Anterior cingulate cortex (tissue), 58 donors: ENCODE measurements at regions not wholly inside any gene's neighbourhood (a gene's known extent, or its start where the extent isn't known, plus 50 kb on each side); places are given as distances from the start of the nearest gene placed in this dataset.
A peak's percentile ranks its signal among the peaks of the same experiment; 100 is the strongest.

ENCODE experiments used
- DNase-seq, 58 donors: peaks; one replicate each; lab custom pipeline; 2025; lab: John Stamatoyannopoulos, UW

DNA sequence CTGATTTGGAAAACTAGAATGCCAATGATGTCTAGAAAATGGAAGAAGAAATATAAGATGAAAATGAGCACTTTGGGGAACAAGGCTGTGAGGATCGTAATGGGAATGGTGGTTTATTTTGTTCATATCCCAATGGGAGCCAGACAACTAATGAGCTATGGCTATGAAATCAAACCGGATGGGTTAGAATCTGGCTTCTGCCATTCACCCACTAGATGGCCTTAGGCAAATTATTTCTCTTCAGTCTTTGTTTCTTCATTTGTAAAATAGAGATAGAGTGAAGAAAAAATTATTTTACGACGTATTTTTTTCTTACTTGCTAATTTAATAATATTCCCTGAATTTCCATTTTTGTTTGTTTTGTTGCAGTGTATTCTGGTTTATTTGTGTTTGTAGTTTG is 572.1 kb upstream of the IGFBP3 start:
- DNase-seq: no peak

DNA sequence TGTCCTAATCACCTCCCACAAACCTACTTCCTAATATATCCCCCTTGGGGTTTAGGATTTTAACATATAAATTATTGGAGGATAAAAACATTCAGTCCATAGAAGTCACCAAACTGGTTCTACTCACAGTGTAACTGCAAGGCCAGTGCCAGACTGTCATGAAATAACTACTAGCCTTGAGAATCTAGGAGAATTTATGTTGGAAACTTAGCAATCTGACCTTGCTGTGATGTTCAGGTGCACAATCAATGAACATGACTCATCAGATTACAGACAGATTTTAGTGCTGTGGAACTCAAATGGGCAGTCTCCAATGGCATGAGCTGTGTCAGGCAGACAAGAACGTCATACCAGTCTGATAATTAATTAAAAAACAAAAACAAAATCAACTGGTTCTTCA is 571.4 kb upstream of the IGFBP3 start:
- DNase-seq: no peak

DNA sequence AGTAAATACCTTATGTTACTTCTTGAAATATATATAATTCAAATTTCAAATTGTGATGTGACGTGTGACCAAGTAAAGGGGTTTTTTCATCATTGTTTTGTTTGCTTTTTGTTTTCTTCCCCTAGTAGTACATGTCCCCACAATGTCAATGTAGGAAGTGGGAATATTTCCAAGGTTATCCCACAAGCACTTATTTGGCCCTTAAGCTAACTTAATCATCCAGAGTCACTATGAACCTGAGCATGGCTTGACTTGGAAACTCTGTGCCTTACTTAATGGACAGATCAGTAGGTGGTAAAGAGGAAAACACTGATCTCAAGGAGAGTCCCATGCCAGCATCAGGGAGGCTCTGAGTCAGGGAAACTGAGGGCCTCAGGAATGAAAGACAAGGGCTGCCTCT is 569.3 kb upstream of the IGFBP3 start:
- no peak for DNase-seq

DNA sequence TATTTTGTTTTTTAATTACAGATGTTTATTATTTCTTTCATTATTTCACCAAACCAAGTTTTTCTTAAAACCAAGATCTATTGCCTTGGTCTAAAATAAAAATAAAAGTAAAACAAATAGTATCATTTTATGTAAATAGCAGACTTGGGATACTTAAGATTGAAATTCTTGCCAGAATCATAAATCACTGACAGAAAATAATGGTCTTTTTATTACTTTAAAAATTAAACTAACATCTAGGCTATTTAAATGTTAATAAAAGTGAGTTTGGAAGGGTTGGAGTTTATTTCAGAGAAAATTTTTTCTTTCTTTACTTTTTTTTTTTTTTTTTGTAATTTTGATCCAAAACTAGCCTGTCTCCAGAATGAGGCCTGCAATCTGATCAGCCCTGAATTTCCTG is 568.0 kb upstream of the IGFBP3 start:
- DNase-seq: no peak

DNA sequence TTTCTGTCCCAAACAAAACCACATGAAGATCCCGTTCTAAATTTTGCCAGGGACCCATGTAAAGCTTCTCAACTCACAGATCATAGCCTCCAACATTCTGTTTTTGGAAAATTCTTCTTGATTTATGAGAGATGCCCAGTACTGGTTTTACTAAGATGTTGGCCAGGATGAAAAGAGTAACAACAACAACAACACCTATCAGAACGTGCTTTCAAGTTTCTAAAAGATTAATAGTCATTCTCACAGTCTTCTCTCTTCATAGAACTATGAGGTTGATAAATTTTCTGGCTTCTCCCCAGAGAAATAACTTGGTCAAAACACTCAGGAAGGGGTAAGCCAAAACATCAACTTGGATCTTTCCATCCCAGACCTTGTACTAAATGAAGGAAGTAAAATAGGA is 567.5 kb upstream of the IGFBP3 start:
- no peak for DNase-seq

DNA sequence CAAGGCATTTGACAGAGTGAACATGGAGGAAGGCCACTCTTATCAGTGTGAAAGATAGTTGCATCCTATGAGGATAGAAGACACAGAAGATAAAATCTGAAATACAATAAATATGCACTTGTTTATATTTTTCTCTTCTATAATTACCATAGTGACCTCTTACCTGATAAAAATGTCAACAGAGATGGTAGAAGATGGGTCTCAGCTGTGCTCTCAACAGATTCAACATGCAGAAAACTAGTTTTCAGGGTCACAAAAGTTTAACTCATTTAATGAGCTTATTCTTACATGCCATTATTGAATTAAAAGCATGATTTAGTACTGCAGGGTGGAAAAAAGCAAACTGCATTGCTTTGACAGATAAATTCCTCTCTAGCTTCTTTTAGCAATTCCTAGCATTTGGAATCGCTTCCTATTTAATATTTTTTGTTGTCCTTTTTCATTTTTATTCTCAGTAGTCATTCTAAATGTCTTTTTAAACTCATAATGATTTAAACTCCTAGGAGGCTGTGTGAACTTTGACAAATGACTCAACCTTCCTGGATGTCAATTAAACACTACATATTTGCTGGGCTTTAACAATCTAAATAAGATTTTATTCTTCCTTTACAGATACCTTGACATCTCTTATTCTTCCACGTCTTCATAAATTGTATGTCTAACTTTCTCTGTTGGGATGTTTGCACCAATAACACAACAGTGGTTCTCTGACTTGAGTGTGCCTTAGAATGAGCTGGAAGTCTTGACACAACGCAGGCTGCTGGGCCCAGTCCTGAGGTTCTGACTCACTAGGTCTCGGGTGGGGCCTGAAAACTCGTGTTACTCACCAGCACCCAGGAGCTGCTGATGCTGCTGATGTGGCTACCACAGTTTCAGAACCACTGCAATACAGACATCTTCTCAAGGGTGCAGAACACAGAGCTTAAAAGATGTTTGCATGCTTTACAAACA is 565.5 kb upstream of the IGFBP3 start:
- no peak for DNase-seq

DNA sequence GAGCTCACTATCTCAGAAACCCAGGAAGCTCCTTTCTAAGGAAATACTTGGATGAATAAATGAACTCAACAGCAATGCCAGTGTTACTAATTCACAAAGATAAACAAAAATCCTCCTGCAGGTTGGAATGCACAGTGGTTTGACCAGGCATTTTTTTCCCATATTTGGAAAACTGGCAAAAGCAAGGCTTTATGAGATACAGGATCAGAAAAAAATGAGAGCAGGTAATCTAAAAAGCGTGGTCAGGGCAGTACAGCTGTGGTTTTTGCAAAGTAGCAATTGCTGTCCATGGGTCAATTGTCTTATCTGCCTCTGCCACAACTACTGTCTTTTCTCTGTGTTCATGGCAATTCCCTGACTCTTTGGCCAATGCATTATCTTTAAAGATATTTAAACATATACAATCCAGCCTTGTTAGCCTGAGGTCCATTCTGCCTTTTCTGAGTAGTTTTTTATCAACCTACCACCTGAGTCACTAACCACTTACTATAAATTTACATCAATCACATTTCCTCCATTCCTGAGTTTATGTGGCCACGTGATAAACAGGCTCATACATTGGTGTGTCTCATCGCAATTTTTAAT is 564.5 kb upstream of the IGFBP3 start:
- DNase-seq: no peak

DNA sequence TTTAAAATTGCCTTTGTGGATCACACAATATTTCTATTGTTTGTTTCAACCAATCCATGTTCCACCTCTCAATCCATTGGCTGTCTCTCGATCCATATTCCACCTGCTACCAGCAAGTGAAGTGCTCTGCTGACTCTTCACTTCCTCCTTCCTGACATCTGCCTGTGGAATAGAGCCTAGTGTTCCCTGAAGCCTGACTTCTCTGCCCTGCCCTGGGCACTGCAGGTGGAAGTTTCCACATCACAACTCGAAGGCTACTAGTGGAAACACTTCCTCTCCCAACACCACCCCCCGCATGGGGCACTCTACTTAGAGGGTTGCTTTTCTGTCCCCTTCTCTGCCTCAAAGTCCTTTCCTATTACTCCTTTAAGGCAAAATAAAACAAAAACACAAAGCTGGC is 563.8 kb upstream of the IGFBP3 start:
- no peak for DNase-seq

DNA sequence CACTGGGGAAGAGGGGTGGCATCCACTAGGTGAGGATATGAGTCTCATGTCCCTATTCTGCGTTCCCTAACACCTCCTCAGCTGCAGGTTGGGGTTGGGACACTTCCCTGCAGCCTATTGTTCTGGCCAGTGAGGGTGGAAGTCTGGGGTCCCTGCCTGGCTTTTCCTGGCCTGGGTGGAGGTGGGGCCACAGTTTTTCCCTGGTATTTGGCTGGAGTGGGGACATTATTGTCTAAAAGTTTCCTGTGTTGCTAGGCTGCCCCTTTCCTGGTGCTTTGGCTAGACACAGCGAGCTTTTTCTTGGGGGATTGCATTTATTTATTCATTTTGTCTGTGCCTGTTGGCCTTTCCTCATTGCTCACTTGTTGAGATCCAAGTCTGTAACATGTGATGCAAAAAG is 559.5 kb upstream of the IGFBP3 start:
- DNase-seq: no peak

DNA sequence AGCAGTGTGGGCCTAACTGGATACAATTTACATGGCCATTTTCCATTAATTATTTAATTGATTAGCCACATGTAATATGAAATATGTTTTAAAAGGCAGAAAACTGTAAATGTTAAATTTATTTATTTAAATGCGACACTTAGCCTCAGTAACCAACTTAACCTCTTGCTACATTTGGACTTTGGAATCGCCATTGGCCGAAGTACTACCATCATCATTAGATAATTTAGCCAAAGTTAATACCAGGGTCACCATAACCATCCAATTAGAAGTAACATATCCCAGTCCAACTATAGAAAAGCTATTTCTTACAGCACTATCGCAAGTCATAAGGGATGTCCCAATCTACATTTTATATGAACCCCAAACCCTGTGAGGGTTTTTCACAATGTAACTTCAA is 558.6 kb upstream of the IGFBP3 start:
- no peak for DNase-seq

DNA sequence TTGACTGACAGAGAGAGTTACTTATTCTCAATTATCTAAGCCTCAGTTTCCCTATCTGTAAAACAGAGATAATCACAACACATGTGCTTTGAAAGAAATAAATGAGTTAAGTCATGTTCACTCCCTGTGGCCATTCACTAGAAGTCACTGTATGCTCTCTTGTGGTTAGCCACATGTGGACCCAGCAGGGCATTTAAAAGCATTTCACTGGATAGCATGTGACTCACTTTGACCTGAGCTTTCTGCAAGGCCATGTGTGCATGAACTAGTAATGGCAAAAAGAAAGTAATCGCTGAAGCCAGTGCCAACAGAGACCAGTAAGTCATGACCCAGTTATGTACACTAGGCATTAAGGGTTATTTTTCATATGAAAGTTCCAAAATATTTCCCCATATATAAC is 557.0 kb upstream of the IGFBP3 start:
- DNase-seq: no peak

DNA sequence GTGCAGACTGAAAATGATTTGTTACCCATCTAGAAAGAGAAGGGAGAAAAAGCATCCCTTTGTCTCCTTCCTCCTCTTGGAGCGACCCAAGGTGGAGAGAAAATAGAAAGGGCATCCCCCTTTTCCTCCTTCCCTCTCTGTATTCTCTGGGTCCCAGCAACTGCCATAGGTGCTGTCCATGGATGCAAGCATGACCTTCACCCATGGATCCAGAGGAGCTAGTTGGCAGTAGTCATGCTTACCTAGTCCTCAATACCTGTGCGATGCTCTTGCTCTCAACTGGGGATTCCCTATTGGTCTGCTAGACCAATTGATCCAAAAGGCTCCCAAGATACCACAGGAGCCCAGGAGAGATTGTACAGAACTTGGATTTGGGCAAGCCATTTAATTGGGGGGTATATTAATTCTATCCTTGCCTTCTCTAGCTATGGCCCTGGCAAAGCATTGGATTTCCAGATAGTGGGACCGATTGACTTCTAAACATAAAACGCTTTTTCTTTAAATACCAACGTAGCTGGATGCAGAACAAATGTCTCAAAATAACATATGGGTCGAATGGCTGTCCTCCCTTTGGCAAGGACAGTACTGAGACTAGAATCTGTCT is 547.8 kb upstream of the IGFBP3 start:
- no peak for DNase-seq

DNA sequence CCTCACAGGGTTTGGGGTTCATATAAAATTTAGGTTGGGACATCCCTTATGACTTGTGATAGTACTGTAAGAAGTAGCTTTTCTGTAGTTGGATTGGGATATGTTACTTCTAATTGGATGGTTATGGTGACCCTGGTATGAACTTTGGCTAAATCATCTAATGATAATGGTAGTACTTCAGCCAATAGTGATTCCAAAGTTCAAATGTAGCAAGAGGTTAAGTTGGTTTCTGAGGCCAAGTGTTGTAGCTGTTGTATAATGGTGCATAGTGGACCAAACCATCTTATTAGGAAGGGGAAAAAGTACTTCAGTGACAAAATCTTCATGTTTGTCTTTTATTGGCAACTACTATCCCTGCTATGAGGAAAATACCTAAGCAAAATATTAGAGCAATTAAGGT is 542.1 kb upstream of the IGFBP3 start:
- DNase-seq: no peak

DNA sequence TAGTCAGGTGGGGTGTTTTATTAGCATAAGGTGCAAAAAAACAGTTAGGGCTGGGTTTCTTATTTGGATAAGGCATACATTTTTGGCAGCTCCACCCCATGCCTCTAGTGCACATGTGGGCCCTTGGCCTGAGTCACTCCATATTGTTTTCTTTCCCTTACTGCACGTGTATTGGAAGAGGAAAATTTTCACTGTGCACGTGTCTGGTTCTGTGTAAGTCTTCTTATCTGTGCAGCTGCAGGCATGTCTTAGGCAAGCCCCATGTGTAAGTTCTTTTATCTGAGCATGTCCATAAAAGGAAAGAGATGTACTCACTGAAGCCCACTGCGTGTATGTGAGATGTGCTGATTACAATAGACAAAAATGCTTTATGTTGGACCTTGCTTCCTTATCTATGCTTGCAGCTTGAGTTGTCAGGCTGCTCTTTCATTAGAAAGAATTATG is 540.3 kb upstream of the IGFBP3 start:
- no peak for DNase-seq

DNA sequence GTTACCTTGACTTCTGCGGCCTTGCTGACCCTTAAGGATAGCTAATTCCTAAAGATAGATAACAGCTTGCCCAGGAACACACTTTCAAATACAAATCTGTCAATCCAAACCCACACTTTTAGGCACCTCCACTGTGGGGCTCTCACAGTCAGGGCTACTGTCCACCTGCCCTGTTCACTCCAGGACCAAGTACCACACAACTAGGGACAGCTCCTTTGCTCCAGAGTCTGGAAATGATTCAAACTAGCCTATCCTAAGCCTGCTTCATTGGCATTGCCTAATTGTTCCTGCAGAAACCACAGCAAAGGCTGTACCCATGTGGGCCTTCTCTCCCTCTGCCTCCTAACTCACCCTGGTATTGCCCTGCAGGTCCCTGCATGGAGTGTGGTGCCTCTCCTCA is 538.9 kb upstream of the IGFBP3 start:
- no peak for DNase-seq

DNA sequence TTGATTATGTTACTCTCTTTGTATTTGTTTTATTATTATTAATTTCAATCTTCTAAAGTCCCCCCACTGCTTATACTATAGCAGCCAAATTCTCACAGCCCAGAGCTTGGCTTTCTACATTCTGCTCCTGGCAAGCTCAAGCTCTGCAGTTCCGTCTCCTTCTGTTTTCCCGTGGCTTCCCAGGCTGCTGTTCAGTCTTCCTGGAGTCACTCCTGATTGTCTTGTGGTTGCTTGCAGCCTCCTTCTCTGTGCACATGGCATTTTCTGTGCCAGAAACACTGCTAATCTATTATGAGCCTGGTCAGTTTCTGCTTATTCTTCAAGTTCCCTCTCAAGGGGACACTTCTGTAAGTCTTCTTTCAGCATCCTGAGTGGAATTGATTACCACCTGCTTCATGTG is 533.7 kb upstream of the IGFBP3 start:
- DNase-seq: peak in 2 of 58 donors; percentile 5 to 11

DNA sequence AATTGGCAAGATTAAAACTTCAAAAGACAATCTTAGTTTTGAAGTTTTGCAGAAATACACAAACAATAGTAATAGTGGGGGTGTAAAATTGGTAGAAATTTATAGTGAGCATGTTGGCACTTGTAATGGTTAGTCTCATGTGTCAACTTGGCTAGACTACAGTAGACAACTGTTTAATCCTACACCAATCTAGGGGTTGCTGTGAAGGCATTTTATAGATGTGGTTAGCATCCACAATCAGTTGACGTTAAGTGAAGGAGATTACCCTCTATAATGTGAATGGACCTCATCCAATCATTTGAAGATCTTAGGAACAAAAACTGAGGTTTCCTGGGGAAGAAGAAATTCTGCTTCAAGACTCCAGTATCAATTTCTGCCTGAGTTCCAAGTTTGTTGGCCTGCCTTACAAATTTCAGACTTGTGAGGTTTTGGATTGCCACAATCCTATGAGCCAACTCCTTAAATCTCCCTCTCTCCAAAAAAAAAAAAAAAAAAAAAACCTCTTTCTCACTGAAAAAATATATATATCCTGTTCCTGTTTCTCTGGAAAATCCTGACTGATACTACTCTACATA is 531.6 kb upstream of the IGFBP3 start:
- DNase-seq: no peak

DNA sequence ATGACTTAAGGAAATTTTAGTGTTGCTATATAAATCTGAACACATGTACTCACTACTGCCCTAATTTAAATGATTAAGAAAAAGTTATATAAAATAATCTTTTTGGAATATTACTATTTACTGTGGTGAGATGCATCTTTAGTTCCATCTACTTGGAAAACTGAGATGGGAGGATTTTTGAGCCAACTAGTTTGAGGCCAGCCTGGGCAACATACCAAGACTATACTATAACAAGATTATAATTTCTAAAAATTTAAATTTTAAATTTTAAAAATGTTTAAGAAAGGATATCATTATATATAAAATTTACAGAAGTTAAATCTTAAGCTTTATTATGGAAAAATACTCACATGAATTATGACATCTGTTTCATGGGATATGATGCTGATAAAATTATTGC is 530.8 kb upstream of the IGFBP3 start:
- DNase-seq: no peak

DNA sequence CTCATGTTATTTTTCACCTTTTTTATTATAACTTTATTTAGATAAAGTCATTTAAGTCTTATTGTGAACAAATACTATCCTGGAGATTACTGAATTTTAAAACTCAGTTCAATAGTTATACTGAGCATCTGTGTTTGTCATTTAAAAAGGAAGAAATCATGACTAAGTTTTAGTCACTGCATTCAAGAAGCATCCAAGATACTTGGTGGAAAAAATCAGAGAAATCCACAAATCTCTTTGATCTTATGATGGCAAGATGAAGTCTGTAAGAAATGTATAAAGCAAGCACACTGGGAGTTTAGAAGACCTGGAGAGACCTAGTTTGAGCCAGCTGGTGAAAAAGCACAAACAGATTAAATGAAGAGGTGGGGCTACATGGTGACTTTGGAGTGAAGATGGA is 529.8 kb upstream of the IGFBP3 start:
- DNase-seq: no peak

DNA sequence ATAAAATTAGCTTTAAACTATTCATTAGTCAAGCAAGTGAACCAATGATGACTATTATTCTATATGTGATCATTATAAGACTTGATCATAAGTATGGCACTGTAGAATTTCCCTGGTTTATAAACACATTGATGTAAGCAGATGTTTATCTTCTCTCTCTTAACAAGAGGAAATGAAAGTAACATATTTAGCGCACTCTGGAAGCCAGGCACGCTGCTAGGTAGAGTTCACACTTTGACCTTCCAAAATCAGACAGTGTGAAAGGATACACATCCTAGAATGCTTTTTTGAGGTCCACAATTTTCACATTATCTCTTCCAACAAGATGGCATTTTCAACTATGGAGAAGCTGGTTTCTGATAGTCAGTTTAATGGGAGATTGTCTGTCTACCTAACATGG is 529.4 kb upstream of the IGFBP3 start:
- no peak for DNase-seq

DNA sequence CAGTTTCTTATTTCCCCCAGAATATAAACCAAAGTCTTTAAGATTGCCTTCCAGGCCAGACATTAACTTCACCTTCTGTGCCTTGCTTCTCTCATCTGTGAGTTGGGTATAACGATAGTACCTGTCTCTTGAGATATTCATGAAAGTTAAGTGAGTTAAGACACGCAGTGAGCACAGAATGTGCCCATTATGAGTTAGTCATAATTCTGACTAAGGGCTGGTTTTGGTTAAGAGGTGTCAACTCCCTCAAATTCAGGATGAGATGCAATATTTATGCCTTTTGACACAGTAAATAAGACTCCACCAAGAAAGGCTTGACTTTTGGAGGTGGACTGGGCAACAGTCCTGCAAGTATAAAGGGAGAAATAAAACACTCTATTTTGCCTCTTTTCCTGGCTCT is 528.7 kb upstream of the IGFBP3 start:
- no peak for DNase-seq
